Femur (tissue), 1 donor: ENCODE measurements at regions not wholly inside any gene's neighbourhood (a gene's known extent, or its start where the extent isn't known, plus 50 kb on each side); places are given as distances from the start of the nearest gene placed in this dataset.

Experiments used
- DNase-seq: peaks from one replicate; pipeline ENCODE4 v3.0.0-alpha.2; 2017

- DNase-seq, result no peak
Observed at GRCh38 chr1:39085174-39085573, 59.0 kb downstream of the NDUFS5 start.

GRCh38 chr1:39086386-39086785 is 60.2 kb downstream of the NDUFS5 start:
- no peak for DNase-seq

- peak; percentile 81 for DNase-seq
Observed at GRCh38 chr1:39086865-39087409, 60.8 kb downstream of the NDUFS5 start.

- DNase-seq, result no peak
Observed at GRCh38 chr1:39087435-39087834, 61.3 kb downstream of the NDUFS5 start.

- no peak for DNase-seq
Observed at GRCh38 chr1:39088658-39089057, 62.5 kb downstream of the NDUFS5 start.

- DNase-seq, result no peak
Observed at GRCh38 chr1:39089931-39090521, 63.9 kb downstream of the NDUFS5 start.

- DNase-seq, result no peak
Observed at GRCh38 chr1:39090757-39091380, 64.7 kb downstream of the NDUFS5 start.

GRCh38 chr1:39091845-39092645 is 65.9 kb downstream of the NDUFS5 start:
- peak; percentile 87 for DNase-seq

- no peak for DNase-seq
Observed at GRCh38 chr1:39094685-39095084, 68.5 kb downstream of the NDUFS5 start.

- DNase-seq, result peak; percentile 78
Observed at GRCh38 chr1:39098546-39099250, 72.5 kb downstream of the NDUFS5 start.

GRCh38 chr1:39102537-39103327 is 76.6 kb downstream of the NDUFS5 start:
- peak; percentile 63 for DNase-seq

GRCh38 chr1:39103328-39104157 is 77.4 kb downstream of the NDUFS5 start:
- DNase-seq, result no peak

- DNase-seq, result peak; percentile 61
Observed at GRCh38 chr1:39104158-39105060, 78.3 kb downstream of the NDUFS5 start.

GRCh38 chr1:39105061-39105840 is 79.1 kb downstream of the NDUFS5 start:
- peak; percentile 81 for DNase-seq

GRCh38 chr1:39105841-39106765 is 80.0 kb downstream of the NDUFS5 start:
- peak; percentile 56 for DNase-seq

GRCh38 chr1:39106801-39107327 is 80.7 kb downstream of the NDUFS5 start:
- DNase-seq, result no peak

- no peak for DNase-seq
Observed at GRCh38 chr1:39107341-39108290, 81.5 kb downstream of the NDUFS5 start.
